Sigmoid colon (tissue), 6 donors: ENCODE measurements at regions not wholly inside any gene's neighbourhood (a gene's known extent, or its start where the extent isn't known, plus 50 kb on each side); places are given as distances from the start of the nearest gene placed in this dataset.
"Not testable (repeated sequence)": the region's sequence is repeated elsewhere in the genome, so short reads cannot be mapped to it uniquely, and the experiment has no call there.

Experiments
- DNase-seq: peaks from one replicate; pipeline ENCODE4 v3.0.0-alpha.2; 2019
- H3K27ac ChIP-seq, 4 donors: fragments of 200-600 bp; sonication (generic); one replicate each; pipeline ENCODE4 v1.5.1; 2016 to 2019; ENCODE audit warnings: mild to moderate bottlenecking in 1 of 4
- H3K27me3 ChIP-seq, 3 donors: fragments of 200-600 bp; sonication (generic); one replicate each; pipeline ENCODE4 v1.5.1; 2019; ENCODE audit warnings: mild to moderate bottlenecking in 1 of 3
- H3K36me3 ChIP-seq, 4 donors: fragments of 200-600 bp; sonication (generic); one replicate each; pipeline ENCODE4 v1.5.1; 2016 to 2019
- H3K4me1 ChIP-seq, 4 donors: fragments of 200-600 bp; sonication (generic); one replicate each; pipeline ENCODE4 v1.5.1; 2017 to 2019
- H3K4me3 ChIP-seq, 4 donors: fragments of 200-600 bp; sonication (generic); one replicate each; pipeline ENCODE4 v1.5.1; 2017 to 2019; ENCODE audit warnings: mild to moderate bottlenecking in 2 of 4, moderate library complexity in 1 of 4
- H3K9me3 ChIP-seq, 4 donors: fragments of 200-600 bp in 3 of 4; sonication (generic) in 3 of 4; one replicate each; pipeline versions ENCODE4 v1.5.1 to v1.6.1; 2013 to 2019
- CTCF ChIP-seq, 4 experiments: fragments of 450-650 bp in 3 of 4; fragments of 200-600 bp in 1 of 4; IDR thresholded peaks; one replicate each; pipeline ENCODE4 v1.5.1; 2016 to 2019; ENCODE audit warnings: antibody characterized with exemption in 4 of 4, mild to moderate bottlenecking in 3 of 4, moderate library complexity in 2 of 4
- EP300 ChIP-seq, 4 donors: sonication (generic); formaldehyde crosslinking; IDR thresholded peaks; one replicate each; pipeline ENCODE4 v1.6.1; 2017; ENCODE audit warnings: antibody characterized with exemption in 4 of 4
- POLR2A ChIP-seq, 2 donors: fragments of 450-650 bp; IDR thresholded peaks; one replicate each; pipeline ENCODE4 v1.6.1; 2016; ENCODE audit warnings: antibody characterized with exemption in 2 of 2, mild to moderate bottlenecking in 2 of 2, moderate library complexity in 2 of 2
- POLR2AphosphoS5 ChIP-seq, 4 donors: sonication (generic); formaldehyde crosslinking; IDR thresholded peaks; one replicate each; pipeline ENCODE4 v1.6.1; 2017; ENCODE audit warnings: antibody characterized with exemption in 4 of 4
- WGBS, 2 donors: extraction: QIAGEN DNeasy Blood & Tissue Kit; methylation state at CpG; one replicate each; pipeline ENCODE4 v1.1.7; 2013; 5-methylcytosine and 5-hydroxymethylcytosine counted together
- intact Hi-C: fragments of 100-400 bp; cut with DNase I; formaldehyde crosslinking; loops from one replicate; pipeline ENCODE4 v1.15.1; 2023
- donor health status: healthy with polysubstance abuse.
- donor health status: healthy.

DNA sequence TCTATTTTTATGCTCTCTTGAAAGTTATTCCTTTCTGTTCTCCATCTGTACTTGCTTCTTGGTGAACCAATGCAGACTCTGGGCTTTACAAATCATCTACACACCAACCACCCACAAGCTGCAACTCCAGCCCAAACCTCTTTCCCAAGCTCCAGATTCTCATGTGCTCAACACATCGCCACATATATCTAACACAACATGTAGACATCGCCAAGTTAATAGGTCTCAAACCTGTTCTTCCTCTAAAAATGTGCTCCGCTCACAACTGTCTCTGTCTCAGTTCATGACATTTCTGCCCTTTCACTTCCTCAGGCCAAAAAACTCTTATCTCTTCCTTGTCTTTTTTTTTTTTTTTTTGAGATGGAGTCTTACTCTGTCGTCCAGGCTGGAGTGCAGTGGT, 95.7 kb upstream of the EEPD1 start:
- no peaks in the 10 kb centered on the region for H3K9me3 ChIP-seq
- no peak overlapping the region for H3K27ac ChIP-seq
- DNase-seq, result no peak
- no peaks in the 10 kb centered on the region for H3K36me3 ChIP-seq
- no peaks in the 10 kb centered on the region for H3K4me1 ChIP-seq
- intact Hi-C loops, result no loop called here
- H3K4me3 ChIP-seq, result no peak overlapping the region
- no peaks in the 10 kb centered on the region for H3K27me3 ChIP-seq
- TF ChIP-seq CTCF (IDR thresholded peaks at IDR 0.05) (no peak), POLR2A (IDR thresholded peaks at IDR 0.05) (no peak), POLR2AphosphoS5 (IDR thresholded peaks at IDR 0.05) (no peak), EP300 (IDR thresholded peaks at IDR 0.05) (no peak)
- 78 to 88% methylated on average over 4 of the region's 4 CpGs for WGBS, 2 donors

GRCh38 chr7:36058020-36058592, 94.9 kb upstream of the EEPD1 start:
- Histone ChIP-seq H3K27ac (no peak overlapping the region), H3K4me3 (no peak overlapping the region), H3K36me3 (no peaks in the 10 kb centered on the region), H3K27me3 (no peaks in the 10 kb centered on the region), H3K4me1 (no peaks in the 10 kb centered on the region), H3K9me3 (no peaks in the 10 kb centered on the region)
- no peak for TF ChIP-seq POLR2A (IDR thresholded peaks at IDR 0.05)
- no peak for TF ChIP-seq EP300 (IDR thresholded peaks at IDR 0.05)
- DNase-seq, result no peak
- WGBS, 2 donors, result 87 to 93% methylated on average over 9 of the region's 9 CpGs
- intact Hi-C loops, result no loop called here

DNA sequence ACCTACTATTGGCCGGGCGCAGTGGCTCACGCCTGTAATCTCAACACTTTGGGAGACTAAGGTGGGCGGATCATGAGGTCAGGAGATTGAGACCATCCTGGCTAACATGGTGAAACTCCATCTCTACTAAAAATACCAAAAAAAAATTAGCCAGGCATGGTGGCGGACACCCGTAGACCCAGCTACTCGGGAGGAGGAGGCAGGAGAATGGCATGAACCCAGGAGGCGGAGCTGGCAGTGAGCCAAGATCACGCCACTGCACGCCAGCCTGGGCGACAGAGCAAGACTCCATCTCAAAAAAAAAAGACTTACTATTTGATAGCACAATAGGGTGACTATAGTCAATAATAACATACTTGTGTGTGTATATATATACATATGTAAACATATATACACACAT, 92.7 kb upstream of the EEPD1 start:
- H3K4me1 ChIP-seq, intact Hi-C loops, H3K27me3 ChIP-seq, H3K27ac ChIP-seq, H3K9me3 ChIP-seq, H3K36me3 ChIP-seq, H3K4me3 ChIP-seq, DNase-seq: not testable (repeated sequence)
- 82 to 93% methylated on average over 11 of the region's 11 CpGs for WGBS, 2 donors

DNA sequence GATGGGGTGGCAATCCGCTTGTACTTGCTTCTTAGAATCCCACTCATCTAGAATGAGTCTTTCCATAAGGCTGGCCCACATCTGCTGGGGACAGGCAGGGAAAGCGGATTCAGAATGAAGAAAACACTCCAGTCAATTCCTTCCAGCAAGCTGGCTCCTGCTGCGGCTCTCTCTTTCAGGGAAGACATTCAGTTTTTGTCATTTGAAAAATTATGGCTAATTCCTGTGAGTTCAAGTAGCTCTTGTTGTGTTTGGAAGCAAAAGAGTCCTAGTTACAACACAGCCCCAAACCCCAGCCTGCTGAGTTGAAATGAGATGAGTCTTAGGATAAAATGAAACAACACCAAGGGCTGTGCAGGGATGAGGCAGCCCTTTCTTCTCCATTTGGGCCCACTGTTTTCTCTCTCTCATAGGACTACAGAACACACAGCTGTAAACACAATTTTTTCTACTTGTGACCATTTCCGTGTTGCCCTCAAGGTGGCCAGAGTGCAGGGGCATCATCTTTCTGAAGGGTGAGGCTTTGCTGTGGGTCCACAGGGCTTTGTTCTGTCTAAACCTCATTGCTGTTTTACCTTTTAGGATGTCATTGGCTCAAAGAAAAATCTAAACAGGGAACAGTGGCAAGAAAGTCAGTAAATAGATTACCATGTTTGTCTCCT, 90.8 kb upstream of the EEPD1 start:
- H3K9me3 ChIP-seq, result no peaks in the 10 kb centered on the region
- H3K27ac ChIP-seq, result no peak overlapping the region
- intact Hi-C loops, result no loop called here
- TF ChIP-seq EP300 (IDR thresholded peaks at IDR 0.05), result no peak
- TF ChIP-seq POLR2A (IDR thresholded peaks at IDR 0.05), result no peak
- no peak for TF ChIP-seq POLR2AphosphoS5 (IDR thresholded peaks at IDR 0.05)
- no peak for TF ChIP-seq CTCF (IDR thresholded peaks at IDR 0.05)
- H3K4me3 ChIP-seq, result no peak overlapping the region
- peak; percentile 53 for DNase-seq
- no peaks in the 10 kb centered on the region for H3K4me1 ChIP-seq
- no peaks in the 10 kb centered on the region for H3K36me3 ChIP-seq
- no peaks in the 10 kb centered on the region for H3K27me3 ChIP-seq
- 80 to 83% methylated on average over 4 of the region's 4 CpGs for WGBS, 2 donors

GRCh38 chr7:36064676-36065075, 88.4 kb upstream of the EEPD1 start:
- Histone ChIP-seq H3K27ac (no peak overlapping the region), H3K4me1 (no peaks in the 10 kb centered on the region), H3K4me3 (no peak overlapping the region), H3K36me3 (no peaks in the 10 kb centered on the region), H3K27me3 (no peaks in the 10 kb centered on the region), H3K9me3 (no peaks in the 10 kb centered on the region)
- DNase-seq, result peak; percentile 4
- WGBS, 2 donors, result 75 to 91% methylated on average over 3 of the region's 3 CpGs
- intact Hi-C loops, result no loop called here
- TF ChIP-seq POLR2AphosphoS5 (IDR thresholded peaks at IDR 0.05), result no peak
- no peak for TF ChIP-seq CTCF (IDR thresholded peaks at IDR 0.05)
- no peak for TF ChIP-seq POLR2A (IDR thresholded peaks at IDR 0.05)

- DNase-seq, result peak; percentile 13
- WGBS, 2 donors, result 83 to 91% methylated on average over 10 of the region's 10 CpGs
- H3K9me3 ChIP-seq, H3K4me3 ChIP-seq, H3K36me3 ChIP-seq, H3K4me1 ChIP-seq, H3K27me3 ChIP-seq, intact Hi-C loops, H3K27ac ChIP-seq: not testable (repeated sequence)
Observed at GRCh38 chr7:36065563-36066342, 87.3 kb upstream of the EEPD1 start.
